ENCODE measurements at regions not wholly inside any gene's neighbourhood (a gene's known extent, or its start where the extent isn't known, plus 50 kb on each side); places are given as distances from the start of the nearest gene placed in this dataset.

GRCh38 chr1:157411769-157412168 lies 140.5 kb downstream of the FCRL5 start:
- TF ChIP-seq, protein P1, sequence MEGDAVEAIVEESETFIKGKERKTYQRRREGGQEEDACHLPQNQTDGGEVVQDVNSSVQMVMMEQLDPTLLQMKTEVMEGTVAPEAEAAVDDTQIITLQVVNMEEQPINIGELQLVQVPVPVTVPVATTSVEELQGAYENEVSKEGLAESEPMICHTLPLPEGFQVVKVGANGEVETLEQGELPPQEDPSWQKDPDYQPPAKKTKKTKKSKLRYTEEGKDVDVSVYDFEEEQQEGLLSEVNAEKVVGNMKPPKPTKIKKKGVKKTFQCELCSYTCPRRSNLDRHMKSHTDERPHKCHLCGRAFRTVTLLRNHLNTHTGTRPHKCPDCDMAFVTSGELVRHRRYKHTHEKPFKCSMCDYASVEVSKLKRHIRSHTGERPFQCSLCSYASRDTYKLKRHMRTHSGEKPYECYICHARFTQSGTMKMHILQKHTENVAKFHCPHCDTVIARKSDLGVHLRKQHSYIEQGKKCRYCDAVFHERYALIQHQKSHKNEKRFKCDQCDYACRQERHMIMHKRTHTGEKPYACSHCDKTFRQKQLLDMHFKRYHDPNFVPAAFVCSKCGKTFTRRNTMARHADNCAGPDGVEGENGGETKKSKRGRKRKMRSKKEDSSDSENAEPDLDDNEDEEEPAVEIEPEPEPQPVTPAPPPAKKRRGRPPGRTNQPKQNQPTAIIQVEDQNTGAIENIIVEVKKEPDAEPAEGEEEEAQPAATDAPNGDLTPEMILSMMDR (IDR thresholded peaks at IDR 0.05 in 4 of 5, conservative IDR thresholded peaks at IDR 0.05 in 1 of 5) = no peak
- no peak for TF ChIP-seq POLR2A (IDR thresholded peaks at IDR 0.05)

All from gastrocnemius medialis (tissue), 4 donors.